Natural killer cell (primary cell): ENCODE measurements at regions not wholly inside any gene's neighbourhood (a gene's known extent, or its start where the extent isn't known, plus 50 kb on each side); places are given as distances from the start of the nearest gene placed in this dataset.

Source experiments
- ATAC-seq, 3 donors: fragments of 150-1000 bp in 2 of 3; fragments of 200-7000 bp in 1 of 3; cut with Tn5 transposase; 1 replicate in 1 of 3; 2 replicates in 2 of 3; pipeline ENCODE4 v1.10.0; 2021; ENCODE audit warnings: mild to moderate bottlenecking in 2 of 3, moderate library complexity in 2 of 3
- DNase-seq, 2 donors: peaks; one replicate each; pipeline versions ENCODE4 v3.0.0 to v3.0.0-alpha.2; 2013 to 2021; ENCODE audit warnings: mixed read lengths in 1 of 2
- H3K27ac ChIP-seq: one replicate; pipeline ENCODE4 v1.5.1; 2013; ENCODE audit warnings: mild to moderate bottlenecking, low read length
- H3K27me3 ChIP-seq: one replicate; pipeline ENCODE4 v1.6.1; 2013; ENCODE audit warnings: low read length; ENCODE audit not compliant: control insufficient read depth, insufficient read depth
- H3K36me3 ChIP-seq: one replicate; pipeline ENCODE4 v1.6.1; 2013; ENCODE audit warnings: low read length; ENCODE audit not compliant: control insufficient read depth, insufficient read depth
- H3K4me1 ChIP-seq: one replicate; pipeline ENCODE4 v1.6.1; 2013; ENCODE audit warnings: low read length; ENCODE audit not compliant: control insufficient read depth, insufficient read depth
- H3K4me3 ChIP-seq: one replicate; pipeline ENCODE4 v1.5.1; 2013; ENCODE audit warnings: low read length
- H3K9me3 ChIP-seq: one replicate; pipeline ENCODE4 v1.6.1; 2013; ENCODE audit warnings: low read length; ENCODE audit not compliant: control insufficient read depth, insufficient read depth
- H3K27ac Mint-ChIP-seq, 2 donors: one replicate each; pipeline ENCODE4 v1.8.0; 2022; ENCODE audit warnings: mild to moderate bottlenecking in 2 of 2, mixed read lengths in 2 of 2, moderate library complexity in 1 of 2
- H3K27me3 Mint-ChIP-seq, 2 donors: one replicate each; pipeline ENCODE4 v1.8.0; 2022; ENCODE audit warnings: low read depth in 2 of 2, mixed read lengths in 2 of 2
- H3K36me3 Mint-ChIP-seq: one replicate; pipeline ENCODE4 v1.8.0; 2022; ENCODE audit warnings: mixed read lengths
- H3K4me1 Mint-ChIP-seq, 2 donors: one replicate each; pipeline ENCODE4 v1.8.0; 2022; ENCODE audit warnings: mixed read lengths in 2 of 2
- H3K4me3 Mint-ChIP-seq: one replicate; pipeline ENCODE4 v1.8.0; 2022; ENCODE audit warnings: mild to moderate bottlenecking, moderate library complexity, mixed read lengths
- H3K9me3 Mint-ChIP-seq, 2 donors: one replicate each; pipeline ENCODE4 v1.8.0; 2022; ENCODE audit warnings: mixed read lengths in 2 of 2
- CTCF ChIP-seq: fragments of 200-600 bp; IDR thresholded peaks from one replicate; pipeline ENCODE4 v1.8.0; 2022; ENCODE audit warnings: antibody characterized with exemption
- WGBS: methylation state at CpG from one replicate; pipeline ENCODE4 v1.1.7; 2013; ENCODE audit warnings: missing lambda C conversion rate; ENCODE audit not compliant: insufficient coverage; 5-methylcytosine and 5-hydroxymethylcytosine counted together
- intact Hi-C: fragments of 100-400 bp; cut with micrococcal nuclease; formaldehyde crosslinking; loops from one replicate; pipeline ENCODE4 v1.14.2; 2022

- Histone ChIP-seq H3K4me1 (no peaks in the 10 kb centered on the region), H3K4me3 (no peak overlapping the region), H3K36me3 (no peaks in the 10 kb centered on the region), H3K9me3 (no peaks in the 10 kb centered on the region), H3K27ac (no peak overlapping the region), H3K27me3 (no peaks in the 10 kb centered on the region)
- Mint-ChIP-seq H3K36me3 (no peaks in the 10 kb centered on the region), H3K9me3 (no peaks in the 10 kb centered on the region), H3K27me3 (peaks cover 6 to 29% of the 10 kb centered on the region in 2 donors), H3K4me3 (no peak overlapping the region), H3K27ac (no peak overlapping the region), H3K4me1 (no peaks in the 10 kb centered on the region)
- no peak for ATAC-seq
- TF ChIP-seq CTCF = no peak
- 93% methylated on average over 3 of the region's 3 CpGs for WGBS
- no peak for DNase-seq
- intact Hi-C loops = no loop called here
These were observed 254.4 kb upstream of the ZMIZ1 start for GRCh38 chr10:78814407-78814806.

- WGBS = 50% methylated on average over 1 of the region's 2 CpGs
- TF ChIP-seq CTCF = no peak
These were observed 252.9 kb upstream of the ZMIZ1 start for GRCh38 chr10:78815702-78816334.

GRCh38 chr10:78817361-78817760 lies 251.4 kb upstream of the ZMIZ1 start:
- Histone ChIP-seq H3K4me3 (no peak overlapping the region), H3K9me3 (no peaks in the 10 kb centered on the region), H3K4me1 (no peaks in the 10 kb centered on the region), H3K36me3 (no peaks in the 10 kb centered on the region), H3K27ac (no peak overlapping the region), H3K27me3 (no peaks in the 10 kb centered on the region)
- intact Hi-C loops = no loop called here
- TF ChIP-seq CTCF = no peak
- ATAC-seq (no peak), DNase-seq (no peak)
- Mint-ChIP-seq H3K9me3 (no peaks in the 10 kb centered on the region), H3K27ac (no peak overlapping the region), H3K4me3 (no peak overlapping the region), H3K27me3 (peaks cover 8 to 16% of the 10 kb centered on the region in 2 donors), H3K4me1 (no peaks in the 10 kb centered on the region), H3K36me3 (no peaks in the 10 kb centered on the region)
- 91% methylated on average over 2 of the region's 3 CpGs for WGBS

More at GRCh38 chr10:78815702-78816334, 252.9 kb upstream of the ZMIZ1 start:
- H3K27ac Mint-ChIP-seq = no peak overlapping the region
- ATAC-seq = no peak
- Histone ChIP-seq H3K4me3 (no peak overlapping the region), H3K9me3 (no peaks in the 10 kb centered on the region), H3K4me1 (no peaks in the 10 kb centered on the region), H3K27me3 (no peaks in the 10 kb centered on the region), H3K27ac (no peak overlapping the region), H3K36me3 (no peaks in the 10 kb centered on the region)
- no peaks in the 10 kb centered on the region for H3K36me3 Mint-ChIP-seq
- DNase-seq = no peak
- no peak overlapping the region for H3K4me3 Mint-ChIP-seq
- intact Hi-C loops = no loop called here
- H3K27me3 Mint-ChIP-seq = peaks cover 6 to 26% of the 10 kb centered on the region in 2 donors
- no peaks in the 10 kb centered on the region for H3K9me3 Mint-ChIP-seq
- no peaks in the 10 kb centered on the region for H3K4me1 Mint-ChIP-seq

GRCh38 chr10:78817804-78818203 lies 251.0 kb upstream of the ZMIZ1 start:
- DNase-seq (no peak), ATAC-seq (no peak)
- Mint-ChIP-seq H3K27ac (no peak overlapping the region), H3K4me1 (no peaks in the 10 kb centered on the region), H3K27me3 (peaks cover 8 to 12% of the 10 kb centered on the region in 2 donors), H3K36me3 (no peaks in the 10 kb centered on the region), H3K9me3 (no peaks in the 10 kb centered on the region), H3K4me3 (no peak overlapping the region)
- H3K4me1 ChIP-seq = no peaks in the 10 kb centered on the region
- H3K36me3 ChIP-seq = no peaks in the 10 kb centered on the region
- H3K9me3 ChIP-seq = no peaks in the 10 kb centered on the region
- intact Hi-C loops = no loop called here
- WGBS = 80% methylated on average over 3 of the region's 3 CpGs
- no peaks in the 10 kb centered on the region for H3K27me3 ChIP-seq
- H3K4me3 ChIP-seq = no peak overlapping the region
- no peak overlapping the region for H3K27ac ChIP-seq
- TF ChIP-seq CTCF = no peak
